A549 (cell line): ENCODE measurements at regions not wholly inside any gene's neighbourhood (a gene's known extent, or its start where the extent isn't known, plus 50 kb on each side); places are given as distances from the start of the nearest gene placed in this dataset.

Source experiments
- CBX2 ChIP-seq: fragments of 200-600 bp; sonication (generic); IDR thresholded peaks from 2 replicates; pipeline ENCODE4 v1.6.1; 2016; ENCODE audit warnings: low read depth, mild to moderate bottlenecking, borderline replicate concordance
- CEBPB ChIP-seq, 2 experiments: fragments of >200 bp in 1 of 2; sonication (Bioruptor Twin) in 1 of 2; formaldehyde crosslinking in 1 of 2; IDR thresholded peaks; 2 replicates each; pipeline ENCODE4 v1.6.1; 2012 to 2016
- CHD2 ChIP-seq: fragments of 150-350 bp; IDR thresholded peaks from 2 replicates; pipeline ENCODE4 v1.6.1; 2014; ENCODE audit warnings: low read length; ENCODE audit not compliant: partially characterized antibody
- CTCF ChIP-seq: fragments of >200 bp; sonication (Bioruptor Twin); formaldehyde crosslinking; IDR thresholded peaks from 3 replicates; pipeline ENCODE4 v1.5.1; 2016
- EP300 ChIP-seq, 2 experiments: fragments of >200 bp; sonication (Bioruptor Twin); formaldehyde crosslinking; IDR thresholded peaks; 2 replicates in 1 of 2; 3 replicates in 1 of 2; pipeline ENCODE4 v1.6.1; 2016 to 2017
- GATA3 ChIP-seq: IDR thresholded peaks from 2 replicates; pipeline ENCODE4 v1.6.1; 2012; ENCODE audit warnings: borderline replicate concordance
- HDAC2 ChIP-seq: fragments of 200-600 bp; sonication (generic); IDR thresholded peaks from 2 replicates; pipeline ENCODE4 v1.6.1; 2016
- HOXA7 ChIP-seq: fragments of 250-450 bp; sonication (Bioruptor Pico); IDR thresholded peaks from 2 replicates; pipeline ENCODE4 v1.5.0; 2020; ENCODE audit warnings: mild to moderate bottlenecking, moderate library complexity
- MAFK ChIP-seq: fragments of 450-650 bp; IDR thresholded peaks from 2 replicates; pipeline ENCODE4 v1.6.1; 2014; ENCODE audit not compliant: partially characterized antibody
- NFE2L2 ChIP-seq: fragments of 150-350 bp; conservative IDR thresholded peaks from 2 replicates; pipeline ENCODE4 v1.6.1; 2014; ENCODE audit warnings: low read length
- PHF8 ChIP-seq: fragments of 200-600 bp; sonication (generic); IDR thresholded peaks from 2 replicates; pipeline ENCODE4 v1.6.1; 2016; ENCODE audit warnings: low read depth, mild to moderate bottlenecking, antibody characterized with exemption, moderate library complexity, borderline replicate concordance
- RAD21 ChIP-seq, 2 experiments: fragments of >200 bp in 1 of 2; sonication (Bioruptor Twin) in 1 of 2; formaldehyde crosslinking in 1 of 2; IDR thresholded peaks in 1 of 2; conservative IDR thresholded peaks in 1 of 2; 2 replicates in 1 of 2; 3 replicates in 1 of 2; pipeline ENCODE4 v1.6.1; 2012 to 2018; ENCODE audit warnings: inconsistent platforms in 1 of 2
- SMC3 ChIP-seq: fragments of >200 bp; sonication (Bioruptor Twin); formaldehyde crosslinking; IDR thresholded peaks from 3 replicates; pipeline ENCODE4 v1.6.1; 2018; ENCODE audit warnings: inconsistent platforms
- TF ChIP-seq, protein P1 (sequence below): fragments of >200 bp; sonication (Bioruptor Twin); formaldehyde crosslinking; IDR thresholded peaks from 3 replicates; pipeline ENCODE4 v1.6.1; 2016

DNA sequence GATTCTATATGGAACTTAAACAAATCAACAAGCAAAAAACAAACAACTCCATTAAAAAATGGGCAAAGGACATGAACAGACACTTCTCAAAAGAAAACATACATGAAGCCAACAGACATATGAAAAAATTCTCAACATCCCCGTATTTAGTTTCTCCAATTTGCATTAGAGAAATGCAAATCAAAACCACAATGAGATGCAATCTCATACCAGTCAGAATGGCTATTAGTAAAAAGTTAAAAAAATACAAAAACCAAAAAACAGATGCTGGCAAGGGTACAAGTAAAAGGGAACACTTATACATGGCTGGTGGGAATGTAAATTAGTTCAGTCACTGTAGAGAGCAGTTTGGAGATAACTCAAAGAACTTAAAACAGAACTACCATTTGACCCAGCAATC is 342.1 kb upstream of the NUDT12 start:
- no peak for TF ChIP-seq GATA3
- TF ChIP-seq RAD21 (conservative IDR thresholded peaks at IDR 0.05 in 1 of 2, IDR thresholded peaks at IDR 0.05 in 1 of 2): no peak
- TF ChIP-seq HOXA7 (CRISPR knock-in tag): no peak
- TF ChIP-seq SMC3: no peak
- TF ChIP-seq CHD2: no peak
- no peak for TF ChIP-seq CTCF
- TF ChIP-seq CEBPB (IDR thresholded peaks at IDR 0.05): no peak
- no peak for TF ChIP-seq EP300 (IDR thresholded peaks at IDR 0.05)
- no peak for TF ChIP-seq HDAC2
- no peak for TF ChIP-seq NFE2L2
- TF ChIP-seq CBX2: no peak
- TF ChIP-seq, protein P1, sequence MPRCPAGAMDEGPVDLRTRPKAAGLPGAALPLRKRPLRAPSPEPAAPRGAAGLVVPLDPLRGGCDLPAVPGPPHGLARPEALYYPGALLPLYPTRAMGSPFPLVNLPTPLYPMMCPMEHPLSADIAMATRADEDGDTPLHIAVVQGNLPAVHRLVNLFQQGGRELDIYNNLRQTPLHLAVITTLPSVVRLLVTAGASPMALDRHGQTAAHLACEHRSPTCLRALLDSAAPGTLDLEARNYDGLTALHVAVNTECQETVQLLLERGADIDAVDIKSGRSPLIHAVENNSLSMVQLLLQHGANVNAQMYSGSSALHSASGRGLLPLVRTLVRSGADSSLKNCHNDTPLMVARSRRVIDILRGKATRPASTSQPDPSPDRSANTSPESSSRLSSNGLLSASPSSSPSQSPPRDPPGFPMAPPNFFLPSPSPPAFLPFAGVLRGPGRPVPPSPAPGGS: no peak
- TF ChIP-seq MAFK: no peak
- TF ChIP-seq PHF8: no peak
